ENCODE measurements at regions not wholly inside any gene's neighbourhood (a gene's known extent, or its start where the extent isn't known, plus 50 kb on each side); places are given as distances from the start of the nearest gene placed in this dataset.

DNA sequence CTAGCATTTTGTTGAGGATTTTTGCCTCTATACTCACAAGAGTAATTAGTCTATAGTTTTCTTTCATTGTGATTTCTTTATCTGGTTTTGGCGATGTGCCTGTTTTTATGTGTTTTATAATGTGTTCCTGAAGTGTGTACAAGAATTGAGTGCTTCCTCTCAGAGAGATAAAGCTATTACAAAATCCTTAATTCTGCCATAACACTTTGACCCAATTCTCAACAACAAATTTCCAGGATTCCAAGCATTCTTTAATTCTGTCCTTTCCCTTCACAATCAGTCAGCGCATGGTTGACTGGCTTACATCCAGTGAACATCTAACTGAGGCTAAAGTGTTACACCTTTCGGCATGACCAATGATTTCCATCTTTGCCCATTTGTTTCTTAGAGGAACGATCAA lies 282.9 kb upstream of the MVB12B start:
- no peak for TF ChIP-seq POLR2A (IDR thresholded peaks at IDR 0.05; ENCODE audit: low read depth, low read length)
- TF ChIP-seq NR2F1 (conservative IDR thresholded peaks at IDR 0.05), result no peak
- TF ChIP-seq MAX (IDR thresholded peaks at IDR 0.05; ENCODE audit: low read depth, low read length), result no peak

Data from GM12878 (cell line).